LNCaP clone FGC (cell line): ENCODE measurements at regions not wholly inside any gene's neighbourhood (a gene's known extent, or its start where the extent isn't known, plus 50 kb on each side); places are given as distances from the start of the nearest gene placed in this dataset.

Experiments used
- DNase-seq: peaks from one replicate; pipeline ENCODE4 v3.0.0-alpha.2; 2011; ENCODE audit warnings: low read depth
- H3K4me3 ChIP-seq: 2 replicates; pipeline ENCODE4 v1.5.1; 2011; ENCODE audit warnings: mild to moderate bottlenecking, low read depth, low read length, control low read depth
- CTCF ChIP-seq: IDR thresholded peaks from 2 replicates; pipeline ENCODE4 v1.5.1; 2012; ENCODE audit warnings: mild to moderate bottlenecking; ENCODE audit not compliant: control insufficient read depth, insufficient read depth; ENCODE audit errors: extremely low read depth

- DNase-seq, result no peak
- no peak for TF ChIP-seq CTCF
Measured at GRCh38 chr2:13002536-13003331, 286.0 kb downstream of the TRIB2 start.

GRCh38 chr2:13003500-13003899 lies 286.8 kb downstream of the TRIB2 start:
- no peak overlapping the region for H3K4me3 ChIP-seq
- DNase-seq, result no peak
- no peak for TF ChIP-seq CTCF

More at GRCh38 chr2:13002536-13003331, 286.0 kb downstream of the TRIB2 start:
- no peak overlapping the region for H3K4me3 ChIP-seq

GRCh38 chr2:13005048-13005447 lies 288.3 kb downstream of the TRIB2 start:
- no peak for TF ChIP-seq CTCF

GRCh38 chr2:13005761-13006335 lies 289.1 kb downstream of the TRIB2 start:
- DNase-seq, result no peak

More at GRCh38 chr2:13005048-13005447, 288.3 kb downstream of the TRIB2 start:
- no peak for DNase-seq
- no peak overlapping the region for H3K4me3 ChIP-seq

GRCh38 chr2:13006426-13006825 lies 289.7 kb downstream of the TRIB2 start:
- no peak for TF ChIP-seq CTCF
- no peak for DNase-seq
- H3K4me3 ChIP-seq, result no peak overlapping the region

More at GRCh38 chr2:13005761-13006335, 289.1 kb downstream of the TRIB2 start:
- H3K4me3 ChIP-seq, result no peak overlapping the region
- no peak for TF ChIP-seq CTCF

- DNase-seq, result no peak
- TF ChIP-seq CTCF, result peak; percentile 62
- H3K4me3 ChIP-seq, result no peak overlapping the region
Measured at GRCh38 chr2:13006829-13007717, 290.3 kb downstream of the TRIB2 start.
